Liver (tissue), 3 donors: ENCODE measurements at regions not wholly inside any gene's neighbourhood (a gene's known extent, or its start where the extent isn't known, plus 50 kb on each side); places are given as distances from the start of the nearest gene placed in this dataset.

Source experiments
- CTCF ChIP-seq: fragments of 150-350 bp; IDR thresholded peaks from 2 replicates; pipeline ENCODE4 v1.5.1; 2017; ENCODE audit warnings: improper control_type of control experiment, low read depth, low read length; ENCODE audit not compliant: missing input control
- HNF4G ChIP-seq: IDR thresholded peaks from 2 replicates; pipeline ENCODE4 v1.6.1; 2016; ENCODE audit warnings: antibody characterized with exemption
- JUND ChIP-seq, 2 donors: IDR thresholded peaks; 2 replicates each; pipeline ENCODE4 v1.6.1; 2016; ENCODE audit warnings: antibody characterized with exemption in 2 of 2
- MAX ChIP-seq: IDR thresholded peaks from 2 replicates; pipeline ENCODE4 v1.6.1; 2016; ENCODE audit warnings: antibody characterized with exemption
- RAD21 ChIP-seq, 2 donors: IDR thresholded peaks; 2 replicates each; pipeline ENCODE4 v1.6.1; 2016; ENCODE audit warnings: antibody characterized with exemption in 2 of 2, mild to moderate bottlenecking in 2 of 2
- YY1 ChIP-seq: IDR thresholded peaks from 2 replicates; pipeline ENCODE4 v1.6.1; 2016; ENCODE audit warnings: antibody characterized with exemption, mild to moderate bottlenecking
- donor health status: healthy.
- donor health status: healthy.

GRCh38 chr7:52146871-52147634, 830.4 kb upstream of the COBL start:
- TF ChIP-seq CTCF (no peak), YY1 (no peak), JUND (IDR thresholded peaks at IDR 0.05) (no peak), MAX (no peak), HNF4G (no peak), RAD21 (IDR thresholded peaks at IDR 0.05) (no peak)
